ENCODE measurements at regions not wholly inside any gene's neighbourhood (a gene's known extent, or its start where the extent isn't known, plus 50 kb on each side); places are given as distances from the start of the nearest gene placed in this dataset.

- no peak for TF ChIP-seq CTCF (optimal IDR thresholded peaks at IDR 0.05 in 1 of 3, IDR thresholded peaks at IDR 0.05 in 1 of 3, conservative IDR thresholded peaks at IDR 0.05 in 1 of 3; ENCODE audit: extremely low read depth in 1 of 3, insufficient read depth in 2 of 3, low read length in 3 of 3)
- TF ChIP-seq EZH2 (IDR thresholded peaks at IDR 0.05; ENCODE audit: low read length): no peak
Measured at GRCh38 chr7:149566103-149566502, 68.5 kb upstream of the ZNF746 start.
